Activated naive CD8-positive, alpha-beta T cell treated with anti-CD3 and anti-CD28 coated beads, Interleukin-2, amount 10 ng/mL, durations not matched to agents 7 days and 5 days (primary cell): ENCODE measurements at regions not wholly inside any gene's neighbourhood (a gene's known extent, or its start where the extent isn't known, plus 50 kb on each side); places are given as distances from the start of the nearest gene placed in this dataset.
"Not testable (repeated sequence)": the region's sequence is repeated elsewhere in the genome, so short reads cannot be mapped to it uniquely, and the experiment has no call there.

Source experiments
- ATAC-seq: fragments of 150-1000 bp; cut with Tn5 transposase; one replicate; pipeline ENCODE4 v1.10.0; 2021; ENCODE audit warnings: low read depth, moderate library complexity
- POLR2A ChIA-PET: fragments of 350-600 bp; sonication (Branson Sonifier 250); formaldehyde crosslinking; loops from one replicate; lab custom pipeline; 2021; ENCODE audit warnings: antibody characterized with exemption; lab: Charles Lee
- DNase-seq: peaks from one replicate; pipeline ENCODE4 v3.0.0; 2021
- H3K27ac Mint-ChIP-seq: one replicate; pipeline ENCODE4 v1.8.0; 2022; ENCODE audit warnings: mild to moderate bottlenecking, mixed read lengths
- H3K27me3 Mint-ChIP-seq: one replicate; pipeline ENCODE4 v1.8.0; 2022; ENCODE audit warnings: mild to moderate bottlenecking, moderate library complexity, mixed read lengths
- H3K36me3 Mint-ChIP-seq: one replicate; pipeline ENCODE4 v1.8.0; 2021; ENCODE audit warnings: mild to moderate bottlenecking, mixed read lengths
- H3K4me1 Mint-ChIP-seq: one replicate; pipeline ENCODE4 v1.8.0; 2021; ENCODE audit warnings: mixed read lengths
- H3K4me3 Mint-ChIP-seq: one replicate; pipeline ENCODE4 v1.8.0; 2022; ENCODE audit warnings: mild to moderate bottlenecking, moderate library complexity, mixed read lengths
- H3K9me3 Mint-ChIP-seq: one replicate; pipeline ENCODE4 v1.8.0; 2021; ENCODE audit warnings: mixed read lengths

DNA sequence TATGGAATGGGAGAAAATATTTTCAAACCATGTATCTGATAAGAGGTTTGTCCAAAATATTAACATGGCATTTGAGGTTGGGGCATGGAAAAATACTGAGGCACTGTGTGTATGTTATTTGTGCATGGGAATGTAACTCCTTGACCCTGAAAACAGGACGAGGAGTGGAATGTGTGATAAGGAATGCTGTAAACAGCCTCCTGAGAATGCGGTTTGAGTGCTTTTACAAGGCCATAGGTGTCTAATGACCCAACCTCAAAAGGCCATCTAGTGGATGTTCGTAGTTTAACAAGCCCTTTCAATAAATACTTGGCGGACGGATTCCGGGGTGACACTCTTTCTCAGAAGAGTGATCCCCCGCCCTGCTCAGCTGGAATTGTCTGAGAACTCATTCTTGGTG lies 162.9 kb upstream of the USP9X start:
- H3K4me3 Mint-ChIP-seq: no peak overlapping the region
- H3K4me1 Mint-ChIP-seq: no peaks in the 10 kb centered on the region
- ATAC-seq: no peak
- no peaks in the 10 kb centered on the region for H3K27me3 Mint-ChIP-seq
- H3K27ac Mint-ChIP-seq: no peak overlapping the region
- peaks cover 3% of the 10 kb centered on the region for H3K36me3 Mint-ChIP-seq
- no peak for DNase-seq
- peaks cover 4% of the 10 kb centered on the region for H3K9me3 Mint-ChIP-seq
- POLR2A ChIA-PET: no interaction called here

DNA sequence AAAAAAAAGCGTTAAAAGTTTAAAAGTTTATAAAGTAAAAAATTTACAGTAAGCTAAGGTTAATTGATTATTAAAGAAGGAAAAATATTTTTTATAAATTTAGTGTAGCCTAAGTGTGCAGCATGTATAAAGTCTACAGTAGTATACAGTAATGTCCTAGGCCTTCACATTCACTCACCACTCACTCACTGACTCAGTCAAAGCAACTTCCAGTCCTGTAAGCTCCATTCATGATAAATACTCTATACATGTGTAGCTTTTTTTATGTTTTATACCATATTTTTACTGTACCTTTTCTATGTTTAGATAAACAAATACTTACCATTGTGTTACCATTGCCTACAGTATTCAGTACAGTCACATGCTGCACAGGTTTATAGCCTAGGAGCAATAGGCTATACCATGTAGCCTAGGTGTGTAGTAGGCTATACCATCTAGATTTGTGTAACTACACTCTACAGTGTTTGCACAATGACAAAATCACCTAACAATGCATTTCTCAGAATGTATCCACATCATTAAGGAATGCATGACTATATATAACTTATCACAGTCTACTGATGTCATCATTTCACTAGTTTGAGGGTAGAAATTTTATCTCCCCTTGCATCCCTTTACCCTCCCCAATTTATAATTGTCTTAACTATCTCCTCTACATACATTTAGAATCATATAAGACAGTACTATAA lies 158.4 kb upstream of the USP9X start:
- H3K9me3 Mint-ChIP-seq, H3K4me1 Mint-ChIP-seq, DNase-seq, POLR2A ChIA-PET, H3K36me3 Mint-ChIP-seq, ATAC-seq, H3K27ac Mint-ChIP-seq, H3K27me3 Mint-ChIP-seq, H3K4me3 Mint-ChIP-seq: not testable (repeated sequence)

DNA sequence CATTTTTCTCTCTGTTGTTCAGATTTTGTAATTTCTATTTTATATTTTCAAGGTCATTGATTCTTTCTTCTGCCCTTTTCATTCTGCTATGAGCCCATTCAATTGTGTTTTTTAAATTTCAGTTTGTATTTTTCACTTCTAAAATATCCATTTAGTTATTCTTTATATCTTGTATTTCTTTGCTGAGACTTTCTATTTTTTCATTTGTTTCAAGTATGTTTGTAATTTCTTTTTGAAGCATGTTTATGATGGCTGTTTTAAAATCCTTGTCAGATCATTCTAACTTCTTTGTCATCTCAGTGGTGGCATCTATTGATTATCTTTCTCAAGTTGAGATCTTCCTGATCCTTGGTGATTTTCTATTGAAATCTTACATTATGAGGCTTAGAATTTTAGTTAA lies 157.2 kb upstream of the USP9X start:
- Mint-ChIP-seq H3K4me3 (no peak overlapping the region), H3K27ac (no peak overlapping the region), H3K9me3 (peaks cover 4% of the 10 kb centered on the region), H3K4me1 (peaks cover 3% of the 10 kb centered on the region), H3K27me3 (no peaks in the 10 kb centered on the region), H3K36me3 (peaks cover 2% of the 10 kb centered on the region)
- DNase-seq: no peak
- no peak for ATAC-seq
- POLR2A ChIA-PET: no interaction called here

DNA sequence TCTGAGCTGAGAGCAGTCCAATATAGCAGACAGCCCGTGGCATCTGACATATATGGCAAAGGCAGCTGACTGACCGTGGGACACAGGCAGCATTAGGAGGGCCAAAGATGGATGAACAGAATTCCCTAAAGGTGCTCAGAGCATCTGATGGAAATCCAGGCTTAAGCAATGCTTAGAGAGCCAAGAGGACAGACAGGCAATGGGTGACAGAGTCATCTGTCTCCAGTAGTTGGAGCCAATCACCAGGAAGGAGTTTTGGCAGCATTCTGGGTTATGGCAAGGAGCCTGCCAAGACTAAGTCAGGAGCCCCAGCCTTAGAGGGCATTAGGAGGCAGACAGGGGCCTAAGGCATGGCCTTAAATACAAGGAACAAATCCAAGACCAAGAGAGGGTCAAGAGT lies 153.3 kb upstream of the USP9X start:
- DNase-seq: no peak
- no peak overlapping the region for H3K4me3 Mint-ChIP-seq
- no peaks in the 10 kb centered on the region for H3K27me3 Mint-ChIP-seq
- peaks cover 13% of the 10 kb centered on the region for H3K4me1 Mint-ChIP-seq
- no peaks in the 10 kb centered on the region for H3K9me3 Mint-ChIP-seq
- POLR2A ChIA-PET: interaction anchor here (1.2 kb wide), 1 partner anchor 20 kb away, joined by 3 read pairs; no protein-coding TSS in a partner anchor
- H3K36me3 Mint-ChIP-seq: peaks cover 3% of the 10 kb centered on the region
- ATAC-seq: no peak
- H3K27ac Mint-ChIP-seq: peak overlapping the region; percentile 62

DNA sequence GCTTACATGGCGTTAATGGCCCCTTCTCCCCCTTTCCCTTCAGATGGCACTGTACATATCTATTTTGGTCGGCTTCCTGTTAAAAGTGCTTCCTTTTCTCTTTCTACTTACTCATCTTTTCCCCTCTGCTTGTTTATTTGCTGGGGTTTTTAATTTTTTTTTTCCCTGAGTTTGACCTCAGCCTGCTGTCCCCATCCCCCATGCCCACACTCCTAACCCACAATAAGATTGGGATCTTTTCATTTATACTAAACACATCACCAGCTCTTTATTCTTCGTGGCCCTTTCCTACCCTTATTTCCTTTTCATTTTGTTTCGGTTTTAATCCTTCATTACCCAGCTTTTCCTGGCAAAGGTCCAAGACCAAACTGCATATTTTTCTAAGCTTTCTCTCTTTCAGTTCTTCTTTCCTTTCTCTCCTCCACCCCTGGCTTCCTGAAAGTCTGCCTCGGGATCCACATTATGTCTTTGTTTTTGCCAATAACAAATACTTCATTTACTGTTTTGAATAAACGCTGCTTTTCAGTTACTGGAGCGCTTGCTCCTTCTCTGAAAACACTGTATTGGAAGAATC lies 152.0 kb upstream of the USP9X start:
- Mint-ChIP-seq H3K9me3 (no peaks in the 10 kb centered on the region), H3K36me3 (peaks cover 3% of the 10 kb centered on the region), H3K4me3 (peak overlapping the region; percentile 81), H3K27me3 (no peaks in the 10 kb centered on the region), H3K27ac (peak overlapping the region; percentile 91), H3K4me1 (peaks cover 13% of the 10 kb centered on the region)
- ATAC-seq (peak; percentile 32), DNase-seq (no peak)
- POLR2A ChIA-PET: interaction anchor here (0.9 to 1.0 kb wide), 2 partner anchors 19 to 152 kb away, joined by 3 to 5 read pairs; partner anchors contain the start of gene USP9X

DNA sequence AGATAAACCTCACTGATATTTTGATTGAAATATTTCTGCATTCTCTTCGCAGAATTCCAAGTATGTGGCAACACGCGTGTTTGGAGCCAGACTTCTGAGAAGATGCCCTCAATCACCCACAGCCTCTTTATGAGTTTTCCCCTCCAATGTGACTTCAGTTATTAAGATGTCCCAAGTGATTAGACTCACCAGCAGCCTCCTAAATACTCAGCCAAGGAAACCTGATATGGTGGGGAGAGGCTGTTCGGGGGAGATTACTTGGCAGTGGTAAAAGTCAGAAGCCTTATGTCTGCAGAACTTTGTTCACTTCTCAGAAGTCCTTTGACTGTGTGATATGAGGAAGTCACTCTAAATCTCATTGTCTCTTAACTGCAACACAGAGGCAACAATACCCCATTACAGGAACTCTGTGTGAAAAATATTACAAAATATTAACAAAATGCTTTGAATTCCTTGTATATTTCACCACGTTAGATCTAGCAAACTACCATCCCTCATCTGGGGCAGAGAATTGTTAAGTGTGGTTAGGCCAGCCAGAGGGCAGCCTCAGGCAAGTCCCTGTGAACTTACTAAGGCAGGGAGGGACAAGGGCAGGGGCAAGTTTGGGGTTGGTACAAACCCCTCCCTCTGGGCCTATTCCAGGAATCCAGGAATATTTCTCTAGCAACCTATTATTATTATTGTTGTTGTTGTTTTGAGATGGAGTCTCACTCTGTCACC lies 151.4 kb upstream of the USP9X start:
- H3K27ac Mint-ChIP-seq: peak overlapping the region; percentile 91
- H3K27me3 Mint-ChIP-seq: no peaks in the 10 kb centered on the region
- H3K36me3 Mint-ChIP-seq: peaks cover 3% of the 10 kb centered on the region
- DNase-seq (no peak), ATAC-seq (peak; percentile 62)
- H3K4me3 Mint-ChIP-seq: peak overlapping the region; percentile 81
- POLR2A ChIA-PET: interaction anchor here (0.6 to 1.0 kb wide), 3 partner anchors 18 to 151 kb away, joined by 3 to 5 read pairs (median 4); partner anchors contain the start of gene USP9X
- H3K9me3 Mint-ChIP-seq: no peaks in the 10 kb centered on the region
- peaks cover 13% of the 10 kb centered on the region for H3K4me1 Mint-ChIP-seq

DNA sequence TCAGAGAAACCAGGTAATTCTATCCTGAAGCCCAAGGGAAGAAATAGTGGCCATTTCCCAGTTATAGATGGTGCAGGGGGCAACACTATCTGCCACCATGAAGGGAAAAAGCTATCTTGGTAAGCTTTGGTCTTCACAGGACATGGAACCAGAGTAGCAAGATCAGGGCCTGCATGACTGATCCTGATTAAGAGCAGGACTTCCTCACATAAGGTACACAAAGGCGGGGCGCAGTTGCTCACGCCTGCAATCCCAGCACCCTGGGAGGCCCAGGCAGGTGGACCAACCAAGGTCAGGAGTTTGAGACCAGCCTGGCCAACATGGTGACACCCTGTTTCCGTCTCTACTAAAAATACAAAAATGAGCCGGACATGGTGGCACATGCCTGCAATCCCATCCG lies 148.4 kb upstream of the USP9X start:
- Mint-ChIP-seq H3K9me3 (no peaks in the 10 kb centered on the region), H3K27me3 (no peaks in the 10 kb centered on the region), H3K36me3 (peaks cover 2% of the 10 kb centered on the region), H3K27ac (no peak overlapping the region), H3K4me3 (no peak overlapping the region), H3K4me1 (peaks cover 13% of the 10 kb centered on the region)
- ATAC-seq: no peak
- POLR2A ChIA-PET: no interaction called here
- no peak for DNase-seq

DNA sequence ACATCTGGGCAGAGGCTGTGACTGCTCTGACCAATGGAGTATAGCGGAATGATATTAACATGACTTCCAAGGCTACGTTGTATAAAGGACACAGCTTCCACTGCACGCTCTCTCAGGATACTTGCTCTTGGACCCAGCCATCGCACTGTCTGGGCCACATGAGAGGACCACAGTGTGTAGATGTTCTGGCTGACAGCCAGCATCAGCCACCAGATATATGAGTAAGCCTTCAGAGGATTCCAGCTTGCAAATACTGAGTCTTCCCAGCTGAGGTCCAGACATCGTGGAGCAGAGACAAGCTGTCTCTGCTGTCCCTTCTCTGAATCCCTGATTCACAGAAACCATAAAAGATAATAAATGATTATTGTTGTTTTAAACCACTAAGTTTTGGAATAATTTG lies 146.8 kb upstream of the USP9X start:
- H3K4me1 Mint-ChIP-seq: peaks cover 6% of the 10 kb centered on the region
- H3K36me3 Mint-ChIP-seq: no peaks in the 10 kb centered on the region
- no peak overlapping the region for H3K27ac Mint-ChIP-seq
- DNase-seq: no peak
- POLR2A ChIA-PET: no interaction called here
- H3K27me3 Mint-ChIP-seq: no peaks in the 10 kb centered on the region
- ATAC-seq: no peak
- no peaks in the 10 kb centered on the region for H3K9me3 Mint-ChIP-seq
- H3K4me3 Mint-ChIP-seq: no peak overlapping the region

DNA sequence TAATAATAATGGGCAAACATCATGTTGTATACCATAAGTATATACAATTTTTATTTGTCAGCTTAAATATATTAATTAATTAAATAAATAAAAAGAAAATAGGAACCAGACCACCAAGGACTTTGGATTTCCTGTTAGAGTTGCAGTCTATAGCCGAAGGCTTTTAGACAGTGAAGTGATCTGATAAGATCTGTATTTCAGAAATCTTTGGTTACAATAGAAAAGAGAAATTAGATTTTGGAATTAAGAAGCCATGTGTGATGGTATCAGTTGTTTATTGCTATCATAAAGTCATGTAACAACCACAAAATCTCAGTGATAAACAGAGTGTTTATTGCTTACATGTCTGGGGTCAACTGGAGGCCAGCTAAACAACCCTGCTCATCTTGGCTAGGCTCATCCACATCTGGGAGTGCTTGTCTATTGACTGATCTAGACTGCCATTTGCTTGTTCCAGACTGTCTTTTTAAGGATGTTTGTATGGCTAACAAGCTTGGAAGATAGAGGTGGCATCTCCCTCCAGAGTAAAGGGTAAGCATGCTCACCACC lies 142.1 kb upstream of the USP9X start:
- Mint-ChIP-seq H3K27ac (no peak overlapping the region), H3K9me3 (no peaks in the 10 kb centered on the region), H3K4me3 (no peak overlapping the region), H3K36me3 (no peaks in the 10 kb centered on the region), H3K27me3 (no peaks in the 10 kb centered on the region), H3K4me1 (no peaks in the 10 kb centered on the region)
- DNase-seq: no peak
- POLR2A ChIA-PET: no interaction called here
- ATAC-seq: no peak

DNA sequence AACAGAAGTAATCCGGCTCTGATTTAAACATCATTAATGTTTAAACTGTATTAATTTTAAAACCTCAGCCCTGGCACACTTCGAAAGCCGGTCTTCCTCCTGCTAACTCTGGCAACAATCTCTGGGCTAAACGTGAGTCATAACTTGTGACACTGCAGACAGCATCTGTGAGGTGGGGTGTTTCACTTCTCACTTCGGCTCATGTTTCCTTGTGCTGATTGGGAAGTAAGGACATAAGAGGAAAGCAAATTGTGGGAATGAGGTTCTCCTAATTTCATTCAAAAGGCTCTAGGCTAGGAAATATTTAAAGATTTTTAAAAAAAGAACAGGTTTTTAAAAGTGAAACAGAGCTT lies 139.9 kb upstream of the USP9X start:
- POLR2A ChIA-PET: no interaction called here
- Mint-ChIP-seq H3K27ac (no peak overlapping the region), H3K36me3 (no peaks in the 10 kb centered on the region), H3K27me3 (no peaks in the 10 kb centered on the region), H3K4me3 (no peak overlapping the region), H3K4me1 (no peaks in the 10 kb centered on the region), H3K9me3 (no peaks in the 10 kb centered on the region)
- DNase-seq (no peak), ATAC-seq (no peak)

DNA sequence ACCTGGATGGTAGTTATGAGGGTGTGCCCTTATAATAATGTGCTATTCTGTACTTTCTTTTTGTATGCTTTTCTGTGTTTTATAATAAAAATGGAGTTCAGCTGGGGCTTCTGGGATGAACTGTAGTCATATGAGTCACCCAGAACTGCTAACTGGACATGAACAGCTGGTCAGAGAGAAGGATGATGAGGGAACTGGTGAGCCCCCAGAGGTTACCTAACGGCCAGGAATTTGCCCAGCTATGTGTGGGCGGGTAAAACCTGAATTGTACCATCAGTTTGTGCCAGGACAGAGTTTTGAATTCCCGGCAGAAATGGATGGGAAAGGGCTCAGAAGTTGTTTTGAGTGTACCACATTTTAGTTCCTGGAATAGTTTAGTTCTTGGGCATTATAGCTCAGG lies 138.0 kb upstream of the USP9X start:
- Mint-ChIP-seq H3K4me3 (no peak overlapping the region), H3K4me1 (peaks cover 5% of the 10 kb centered on the region), H3K27me3 (no peaks in the 10 kb centered on the region), H3K9me3 (no peaks in the 10 kb centered on the region), H3K27ac (no peak overlapping the region), H3K36me3 (no peaks in the 10 kb centered on the region)
- POLR2A ChIA-PET: no interaction called here
- ATAC-seq (no peak), DNase-seq (no peak)

DNA sequence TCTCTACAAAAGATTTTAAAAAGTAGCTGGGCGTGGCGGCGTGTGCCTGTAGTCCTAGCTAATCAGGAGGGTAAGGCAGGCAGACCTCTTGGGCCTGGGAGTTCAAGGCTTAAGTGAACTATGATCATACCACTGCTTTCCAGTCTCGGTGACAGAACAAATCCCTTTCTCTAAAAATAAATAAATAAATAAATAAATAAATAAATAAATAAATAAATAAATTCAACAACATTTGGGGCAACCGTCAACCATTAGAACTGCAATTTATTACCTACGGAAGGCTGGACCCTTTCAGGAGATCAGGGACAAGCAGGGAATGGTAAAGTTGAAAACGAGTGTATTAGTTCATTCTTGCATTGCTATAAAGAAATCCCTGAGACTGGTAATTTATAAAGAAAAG lies 136.2 kb upstream of the USP9X start:
- Mint-ChIP-seq H3K9me3 (no peaks in the 10 kb centered on the region), H3K36me3 (no peaks in the 10 kb centered on the region), H3K4me1 (peaks cover 9% of the 10 kb centered on the region), H3K27ac (no peak overlapping the region), H3K27me3 (no peaks in the 10 kb centered on the region), H3K4me3 (no peak overlapping the region)
- DNase-seq: no peak
- POLR2A ChIA-PET: no interaction called here
- ATAC-seq: no peak

DNA sequence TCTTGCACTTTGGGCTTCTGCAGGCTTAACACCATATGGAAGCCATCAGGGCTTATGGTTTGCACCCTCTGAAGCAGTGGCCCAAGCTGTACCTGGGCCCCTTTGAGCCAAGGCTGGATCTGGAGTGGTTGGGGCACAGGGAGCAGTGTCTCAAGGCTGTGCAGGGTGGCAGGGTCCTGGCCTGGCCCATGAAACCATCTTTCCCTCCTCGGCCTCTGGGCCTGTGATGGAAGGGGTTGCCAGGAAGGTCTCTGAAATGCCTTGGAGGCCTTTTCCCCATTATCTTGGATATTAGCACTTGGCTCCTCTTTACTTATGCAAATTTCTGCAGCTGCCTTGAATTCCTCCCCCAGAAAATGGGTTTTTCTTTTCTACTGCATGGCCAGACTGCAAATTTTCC lies 134.7 kb upstream of the USP9X start:
- Mint-ChIP-seq H3K36me3 (no peaks in the 10 kb centered on the region), H3K27me3 (no peaks in the 10 kb centered on the region), H3K9me3 (no peaks in the 10 kb centered on the region), H3K4me3 (no peak overlapping the region), H3K27ac (no peak overlapping the region), H3K4me1 (peaks cover 9% of the 10 kb centered on the region)
- POLR2A ChIA-PET: no interaction called here
- ATAC-seq (no peak), DNase-seq (no peak)

DNA sequence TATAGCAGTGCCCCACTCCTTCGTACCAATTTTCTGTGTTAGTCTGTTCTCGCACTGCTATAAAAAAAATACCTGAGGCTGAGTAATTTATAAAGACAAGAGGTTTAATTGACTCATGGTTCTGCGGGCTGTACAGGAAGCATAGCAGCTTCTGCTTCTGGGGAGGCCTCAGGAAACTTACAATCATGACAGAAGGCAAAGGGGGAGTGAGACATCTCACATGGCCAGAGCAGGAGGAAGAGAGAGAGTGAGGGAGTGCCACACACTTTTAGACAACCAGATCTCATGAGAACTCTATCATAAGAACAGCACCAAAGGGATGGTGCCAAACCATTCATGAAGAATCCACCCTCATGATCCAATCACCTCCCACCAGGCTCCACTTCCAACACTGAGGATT lies 133.8 kb upstream of the USP9X start:
- H3K4me3 Mint-ChIP-seq, DNase-seq, H3K4me1 Mint-ChIP-seq, H3K27me3 Mint-ChIP-seq, H3K36me3 Mint-ChIP-seq, H3K9me3 Mint-ChIP-seq, POLR2A ChIA-PET, ATAC-seq: not testable (repeated sequence)
- peak overlapping the region; percentile 48 for H3K27ac Mint-ChIP-seq
